ENCODE measurements at regions not wholly inside any gene's neighbourhood (a gene's known extent, or its start where the extent isn't known, plus 50 kb on each side); places are given as distances from the start of the nearest gene placed in this dataset.

DNA sequence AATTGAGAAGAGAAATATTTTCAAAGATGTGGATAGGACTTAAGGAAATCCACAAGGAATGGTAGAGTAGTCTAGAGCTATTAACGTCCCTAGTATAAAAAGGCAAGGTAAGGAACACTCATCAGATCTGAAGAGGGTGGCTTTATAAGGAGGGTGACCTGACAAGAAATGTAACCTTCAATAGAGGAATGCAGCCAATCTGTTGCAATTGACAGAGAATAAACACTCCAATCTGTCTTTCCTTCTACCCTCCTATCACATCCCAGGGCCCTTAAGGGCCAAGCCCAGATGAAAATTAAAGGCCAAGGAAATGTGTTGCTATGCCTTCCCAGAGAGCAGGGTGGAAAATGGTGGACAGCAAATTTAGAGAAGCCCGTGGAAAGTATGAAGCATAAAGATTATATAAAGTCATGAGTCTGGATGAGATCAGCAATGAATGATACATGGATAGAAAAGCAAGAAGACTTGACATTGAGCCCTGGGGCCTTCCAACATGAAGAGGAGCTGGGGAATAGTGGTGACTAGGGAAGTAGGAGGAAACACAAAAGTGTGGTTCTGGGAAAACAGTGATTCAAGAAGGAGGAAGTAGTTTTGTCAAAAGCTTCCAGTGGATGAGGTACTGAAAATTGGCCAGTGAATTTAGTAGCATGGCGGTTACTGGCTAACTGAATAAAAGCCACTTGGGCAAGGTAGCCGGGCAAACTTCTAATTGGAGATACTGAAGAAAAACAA lies 270.6 kb upstream of the TANK start:
- TF ChIP-seq, protein P1, sequence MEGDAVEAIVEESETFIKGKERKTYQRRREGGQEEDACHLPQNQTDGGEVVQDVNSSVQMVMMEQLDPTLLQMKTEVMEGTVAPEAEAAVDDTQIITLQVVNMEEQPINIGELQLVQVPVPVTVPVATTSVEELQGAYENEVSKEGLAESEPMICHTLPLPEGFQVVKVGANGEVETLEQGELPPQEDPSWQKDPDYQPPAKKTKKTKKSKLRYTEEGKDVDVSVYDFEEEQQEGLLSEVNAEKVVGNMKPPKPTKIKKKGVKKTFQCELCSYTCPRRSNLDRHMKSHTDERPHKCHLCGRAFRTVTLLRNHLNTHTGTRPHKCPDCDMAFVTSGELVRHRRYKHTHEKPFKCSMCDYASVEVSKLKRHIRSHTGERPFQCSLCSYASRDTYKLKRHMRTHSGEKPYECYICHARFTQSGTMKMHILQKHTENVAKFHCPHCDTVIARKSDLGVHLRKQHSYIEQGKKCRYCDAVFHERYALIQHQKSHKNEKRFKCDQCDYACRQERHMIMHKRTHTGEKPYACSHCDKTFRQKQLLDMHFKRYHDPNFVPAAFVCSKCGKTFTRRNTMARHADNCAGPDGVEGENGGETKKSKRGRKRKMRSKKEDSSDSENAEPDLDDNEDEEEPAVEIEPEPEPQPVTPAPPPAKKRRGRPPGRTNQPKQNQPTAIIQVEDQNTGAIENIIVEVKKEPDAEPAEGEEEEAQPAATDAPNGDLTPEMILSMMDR (IDR thresholded peaks at IDR 0.05; ENCODE audit: insufficient read depth, low read length), result no peak
- TF ChIP-seq GABPA (IDR thresholded peaks at IDR 0.05; ENCODE audit: low read depth) (no peak), POLR2AphosphoS5 (IDR thresholded peaks at IDR 0.05; ENCODE audit: low read depth) (no peak), SPI1 (IDR thresholded peaks at IDR 0.05; ENCODE audit: borderline replicate concordance, low read depth) (no peak)
